OCI-LY7 (cell line): ENCODE measurements at regions not wholly inside any gene's neighbourhood (a gene's known extent, or its start where the extent isn't known, plus 50 kb on each side); places are given as distances from the start of the nearest gene placed in this dataset.

ENCODE experiments used
- BruUV-seq: library from RNA; stranded (reverse); fragments of 400-500 nt; replicated peaks from 2 replicates; lab custom pipeline; 2021; lab: Mats Ljungman, UMichigan
- CTCF ChIA-PET: fragments of 300-600 bp; sonication (Branson Sonifier 250); formaldehyde crosslinking; loops from one replicate; lab custom pipeline; 2022; ENCODE audit warnings: antibody characterized with exemption; ENCODE audit not compliant: unreplicated experiment; lab: Charles Lee
- POLR2A ChIA-PET: fragments of 300-600 bp; sonication (Branson Sonifier 250); formaldehyde crosslinking; loops from one replicate; lab custom pipeline; 2022; ENCODE audit warnings: antibody characterized with exemption; lab: Charles Lee
- DNase-seq: peaks from one replicate; pipeline ENCODE4 v3.0.0-alpha.2; 2015; ENCODE audit warnings: low spot score
- H2AFZ ChIP-seq: fragments of 200-600 bp; sonication (generic), shearing (Covaris generic); 2 replicates; pipeline ENCODE4 v1.6.1; 2014; ENCODE audit warnings: mild to moderate bottlenecking, antibody characterized with exemption, low read length, moderate library complexity
- H3K27ac ChIP-seq: fragments of 200-600 bp; sonication (generic); 2 replicates; pipeline ENCODE4 v1.5.1; 2014; ENCODE audit warnings: mixed run types, low read depth, mild to moderate bottlenecking, moderate library complexity, low read length, inconsistent platforms; ENCODE audit not compliant: poor library complexity, severe bottlenecking
- H3K36me3 ChIP-seq: fragments of 200-600 bp; sonication (generic); 2 replicates; pipeline ENCODE4 v1.6.1; 2014; ENCODE audit warnings: mild to moderate bottlenecking, antibody characterized with exemption, low read length, moderate library complexity, mixed read lengths; ENCODE audit not compliant: insufficient read depth
- H3K4me1 ChIP-seq: fragments of 200-600 bp; sonication (generic); 2 replicates; pipeline ENCODE4 v1.5.1; 2014; ENCODE audit warnings: mild to moderate bottlenecking, low read length; ENCODE audit not compliant: insufficient read depth, poor library complexity, severe bottlenecking
- H3K4me2 ChIP-seq: fragments of 200-600 bp; sonication (generic); 2 replicates; pipeline ENCODE4 v1.6.1; 2014; ENCODE audit warnings: mild to moderate bottlenecking, low read length
- H3K4me3 ChIP-seq: fragments of 200-600 bp; sonication (generic); 2 replicates; pipeline ENCODE4 v1.5.1; 2014; ENCODE audit warnings: mild to moderate bottlenecking, low read depth, low read length; ENCODE audit not compliant: poor library complexity, severe bottlenecking
- H3K79me2 ChIP-seq: fragments of 200-600 bp; sonication (generic); 2 replicates; pipeline ENCODE4 v1.6.1; 2016; ENCODE audit warnings: low read depth, mild to moderate bottlenecking, low read length, moderate library complexity, mixed read lengths; ENCODE audit not compliant: insufficient read depth
- H3K9me2 ChIP-seq: fragments of 200-600 bp; sonication (generic); 2 replicates; pipeline ENCODE4 v1.6.1; 2016; ENCODE audit warnings: mild to moderate bottlenecking, low read length, mixed read lengths; ENCODE audit not compliant: insufficient read depth
- H3K9me3 ChIP-seq: fragments of 200-600 bp; sonication (generic); 2 replicates; pipeline ENCODE4 v1.6.1; 2014; ENCODE audit warnings: mild to moderate bottlenecking, mixed run types, low read length, mixed read lengths
- H4K20me1 ChIP-seq: fragments of 200-600 bp; sonication (generic); 2 replicates; pipeline ENCODE4 v1.6.1; 2014; ENCODE audit warnings: mild to moderate bottlenecking, antibody characterized with exemption, low read length, moderate library complexity, mixed read lengths; ENCODE audit not compliant: insufficient read depth
- CTCF ChIP-seq: fragments of 200-600 bp; sonication (generic); conservative IDR thresholded peaks from 2 replicates; pipeline ENCODE4 v1.5.1; 2014; ENCODE audit warnings: mild to moderate bottlenecking, antibody characterized with exemption, low read length, moderate library complexity, mixed read lengths
- EZH2phosphoT487 ChIP-seq: fragments of 200-600 bp; sonication (generic); IDR thresholded peaks from 2 replicates; pipeline ENCODE4 v1.6.1; 2018; ENCODE audit warnings: low read depth, borderline replicate concordance, mild to moderate bottlenecking, mixed run types, antibody characterized with exemption, low read length, moderate library complexity, mixed read lengths
- intact Hi-C: fragments of 100-400 bp; cut with micrococcal nuclease; formaldehyde crosslinking; loops from one replicate; pipeline ENCODE4 v1.10.0; 2022; ENCODE audit not compliant: unreplicated experiment

- Histone ChIP-seq H3K9me2 (no peaks in the 10 kb centered on the region), H3K79me2 (no peaks in the 10 kb centered on the region), H3K4me2 (no peak overlapping the region), H3K27ac (no peak overlapping the region), H3K36me3 (no peaks in the 10 kb centered on the region), H4K20me1 (no peaks in the 10 kb centered on the region), H3K4me3 (no peak overlapping the region), H3K9me3 (no peaks in the 10 kb centered on the region), H3K4me1 (no peaks in the 10 kb centered on the region), H2AFZ (no peak overlapping the region)
- intact Hi-C loops, result no loop called here
- POLR2A ChIA-PET, result no interaction called here
- TF ChIP-seq EZH2phosphoT487, result no peak
- no peak for TF ChIP-seq CTCF
- CTCF ChIA-PET, result no interaction called here
- no TSS peak for BruUV-seq
- DNase-seq, result no peak
These were observed 103.0 kb upstream of the ANKRD1 start for GRCh38 chr10:91023700-91024398.

GRCh38 chr10:91024541-91024940, 103.7 kb upstream of the ANKRD1 start:
- Histone ChIP-seq H3K27ac (no peak overlapping the region), H2AFZ (no peak overlapping the region), H3K9me2 (no peaks in the 10 kb centered on the region), H3K4me3 (no peak overlapping the region), H3K9me3 (no peaks in the 10 kb centered on the region), H3K36me3 (no peaks in the 10 kb centered on the region), H4K20me1 (no peaks in the 10 kb centered on the region), H3K4me2 (no peak overlapping the region), H3K79me2 (no peaks in the 10 kb centered on the region), H3K4me1 (no peaks in the 10 kb centered on the region)
- TF ChIP-seq CTCF (no peak), EZH2phosphoT487 (no peak)
- POLR2A ChIA-PET, result no interaction called here
- no peak for DNase-seq
- intact Hi-C loops, result no loop called here
- CTCF ChIA-PET, result no interaction called here
- no TSS peak for BruUV-seq

- ChIA-PET CTCF (no interaction called here), POLR2A (interaction anchor here (1.0 kb wide), 1 partner anchor 196 kb away, joined by 4 read pairs; no protein-coding TSS in a partner anchor)
- Histone ChIP-seq H4K20me1 (no peaks in the 10 kb centered on the region), H3K4me3 (no peak overlapping the region), H3K4me2 (no peak overlapping the region), H3K79me2 (no peaks in the 10 kb centered on the region), H3K9me2 (no peaks in the 10 kb centered on the region), H2AFZ (no peak overlapping the region), H3K36me3 (no peaks in the 10 kb centered on the region), H3K9me3 (no peaks in the 10 kb centered on the region), H3K27ac (no peak overlapping the region), H3K4me1 (no peaks in the 10 kb centered on the region)
- DNase-seq, result no peak
- BruUV-seq, result no TSS peak
- no peak for TF ChIP-seq CTCF
- TF ChIP-seq EZH2phosphoT487, result no peak
- intact Hi-C loops, result no loop called here
These were observed 111.8 kb upstream of the ANKRD1 start for GRCh38 chr10:91032611-91033206.
